ENCODE measurements at regions not wholly inside any gene's neighbourhood (a gene's known extent, or its start where the extent isn't known, plus 50 kb on each side); places are given as distances from the start of the nearest gene placed in this dataset.
A peak's percentile ranks its signal among the peaks of the same experiment; 100 is the strongest.

- FAIRE-seq (no peak), DNase-seq (peak in 1 of 5 donors; percentile 16)
- Histone ChIP-seq H3K27me3 (ENCODE audit: control insufficient read depth, insufficient read depth, low read length) (no peaks in the 10 kb centered on the region), H3K9ac (ENCODE audit: low read length in 3 of 3) (no peak overlapping the region), H3K9me3 (ENCODE audit: control insufficient read depth in 2 of 3, insufficient read depth in 1 of 3, low read length in 3 of 3) (no peaks in the 10 kb centered on the region), H3K4me1 (ENCODE audit: control insufficient read depth in 2 of 3, insufficient read depth in 2 of 3, low read depth in 1 of 3, low read length in 3 of 3) (no peaks in the 10 kb centered on the region), H3K27ac (ENCODE audit: low read depth in 2 of 2, low read length in 2 of 2) (no peak overlapping the region), H3K4me3 (ENCODE audit: low read length in 3 of 3) (no peak overlapping the region), H3K36me3 (ENCODE audit: control insufficient read depth in 2 of 3, insufficient read depth in 3 of 3, low read length in 3 of 3) (no peaks in the 10 kb centered on the region)
- no peak for TF ChIP-seq CTCF (IDR thresholded peaks at IDR 0.05; ENCODE audit: borderline replicate concordance, extremely low read depth, insufficient read depth)
- intact Hi-C loops (cut with DNase I) = no loop called here
These were observed 200.2 kb upstream of the FAM241A start for GRCh38 chr4:111945014-111945413.

GRCh38 chr4:111946800-111947199 lies 198.5 kb upstream of the FAM241A start:
- Histone ChIP-seq H3K9me3 (ENCODE audit: control insufficient read depth in 2 of 3, insufficient read depth in 1 of 3, low read length in 3 of 3) (no peaks in the 10 kb centered on the region), H3K9ac (ENCODE audit: low read length in 3 of 3) (no peak overlapping the region), H3K27me3 (ENCODE audit: control insufficient read depth, insufficient read depth, low read length) (no peaks in the 10 kb centered on the region), H3K4me3 (ENCODE audit: low read length in 3 of 3) (no peak overlapping the region), H3K27ac (ENCODE audit: low read depth in 2 of 2, low read length in 2 of 2) (no peak overlapping the region), H3K36me3 (ENCODE audit: control insufficient read depth in 2 of 3, insufficient read depth in 3 of 3, low read length in 3 of 3) (no peaks in the 10 kb centered on the region), H3K4me1 (ENCODE audit: control insufficient read depth in 2 of 3, insufficient read depth in 2 of 3, low read depth in 1 of 3, low read length in 3 of 3) (no peaks in the 10 kb centered on the region)
- DNase-seq = no peak
- intact Hi-C loops (cut with DNase I) = no loop called here
- FAIRE-seq = no peak
- TF ChIP-seq CTCF (IDR thresholded peaks at IDR 0.05; ENCODE audit: borderline replicate concordance, extremely low read depth, insufficient read depth) = no peak

GRCh38 chr4:111952688-111953087 lies 192.6 kb upstream of the FAM241A start:
- no peak overlapping the region for H3K27ac ChIP-seq (ENCODE audit: low read depth in 2 of 2, low read length in 2 of 2)
- H3K4me3 ChIP-seq (ENCODE audit: low read length in 3 of 3) = no peak overlapping the region
- DNase-seq (no peak), FAIRE-seq (no peak)
- TF ChIP-seq CTCF (IDR thresholded peaks at IDR 0.05; ENCODE audit: borderline replicate concordance, extremely low read depth, insufficient read depth) = no peak
- no peaks in the 10 kb centered on the region for H3K4me1 ChIP-seq (ENCODE audit: control insufficient read depth in 2 of 3, insufficient read depth in 2 of 3, low read depth in 1 of 3, low read length in 3 of 3)
- no peaks in the 10 kb centered on the region for H3K27me3 ChIP-seq (ENCODE audit: control insufficient read depth, insufficient read depth, low read length)
- H3K9me3 ChIP-seq (ENCODE audit: control insufficient read depth in 2 of 3, insufficient read depth in 1 of 3, low read length in 3 of 3) = no peaks in the 10 kb centered on the region
- intact Hi-C loops (cut with DNase I) = no loop called here
- H3K36me3 ChIP-seq (ENCODE audit: control insufficient read depth in 2 of 3, insufficient read depth in 3 of 3, low read length in 3 of 3) = no peaks in the 10 kb centered on the region
- no peak overlapping the region for H3K9ac ChIP-seq (ENCODE audit: low read length in 3 of 3)

GRCh38 chr4:111954550-111954949 lies 190.7 kb upstream of the FAM241A start:
- Histone ChIP-seq H3K36me3 (ENCODE audit: control insufficient read depth in 2 of 3, insufficient read depth in 3 of 3, low read length in 3 of 3) (no peaks in the 10 kb centered on the region), H3K4me1 (ENCODE audit: control insufficient read depth in 2 of 3, insufficient read depth in 2 of 3, low read depth in 1 of 3, low read length in 3 of 3) (no peaks in the 10 kb centered on the region), H3K27me3 (ENCODE audit: control insufficient read depth, insufficient read depth, low read length) (no peaks in the 10 kb centered on the region), H3K9ac (ENCODE audit: low read length in 3 of 3) (no peak overlapping the region), H3K9me3 (ENCODE audit: control insufficient read depth in 2 of 3, insufficient read depth in 1 of 3, low read length in 3 of 3) (no peaks in the 10 kb centered on the region), H3K27ac (ENCODE audit: low read depth in 2 of 2, low read length in 2 of 2) (no peak overlapping the region), H3K4me3 (ENCODE audit: low read length in 3 of 3) (no peak overlapping the region)
- intact Hi-C loops (cut with DNase I) = no loop called here
- FAIRE-seq = no peak
- TF ChIP-seq CTCF (IDR thresholded peaks at IDR 0.05; ENCODE audit: borderline replicate concordance, extremely low read depth, insufficient read depth) = no peak
- no peak for DNase-seq
